Epithelial cell of esophagus (primary cell): ENCODE measurements at regions not wholly inside any gene's neighbourhood (a gene's known extent, or its start where the extent isn't known, plus 50 kb on each side); places are given as distances from the start of the nearest gene placed in this dataset.

Experiments used
- DNase-seq: peaks from one replicate; pipeline ENCODE4 v3.0.0; 2010; ENCODE audit warnings: low read depth
- H3K4me3 ChIP-seq: 2 replicates; pipeline ENCODE4 v1.5.1; 2011; ENCODE audit warnings: mild to moderate bottlenecking, low read length, control low read depth
- CTCF ChIP-seq: IDR thresholded peaks from 2 replicates; pipeline ENCODE4 v1.5.1; 2011; ENCODE audit warnings: low read depth, mild to moderate bottlenecking, low read length, control low read depth, inconsistent platforms; ENCODE audit not compliant: insufficient read depth; ENCODE audit errors: missing control alignments

- no peak for TF ChIP-seq CTCF
- DNase-seq, result no peak
- no peak overlapping the region for H3K4me3 ChIP-seq
These were observed 85.2 kb downstream of the HRH4 start for GRCh38 chr18:24545651-24546050.

DNA sequence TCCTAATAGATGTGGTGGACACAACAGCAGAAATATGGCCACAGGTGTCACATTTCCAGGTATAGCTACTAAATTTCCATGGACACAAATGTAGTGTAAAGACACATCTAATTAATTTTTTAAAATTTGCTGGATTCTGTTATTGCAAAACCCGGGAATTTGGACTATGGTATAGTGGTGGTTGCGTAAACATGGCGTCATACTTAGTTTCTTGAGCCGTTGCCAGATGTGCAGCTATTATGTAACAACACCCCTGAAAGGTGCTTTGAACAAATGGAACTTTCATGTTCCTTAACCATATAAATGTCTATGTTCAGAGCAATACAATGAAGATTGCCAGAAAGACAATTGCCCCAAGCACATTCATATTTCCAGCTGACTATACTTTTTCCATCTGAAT lies 85.9 kb downstream of the HRH4 start:
- peak; percentile 57 for DNase-seq
- H3K4me3 ChIP-seq, result no peak overlapping the region
- no peak for TF ChIP-seq CTCF

- no peak for DNase-seq
- no peak for TF ChIP-seq CTCF
- no peak overlapping the region for H3K4me3 ChIP-seq
These were observed 88.1 kb downstream of the HRH4 start for GRCh38 chr18:24548583-24548982.

DNA sequence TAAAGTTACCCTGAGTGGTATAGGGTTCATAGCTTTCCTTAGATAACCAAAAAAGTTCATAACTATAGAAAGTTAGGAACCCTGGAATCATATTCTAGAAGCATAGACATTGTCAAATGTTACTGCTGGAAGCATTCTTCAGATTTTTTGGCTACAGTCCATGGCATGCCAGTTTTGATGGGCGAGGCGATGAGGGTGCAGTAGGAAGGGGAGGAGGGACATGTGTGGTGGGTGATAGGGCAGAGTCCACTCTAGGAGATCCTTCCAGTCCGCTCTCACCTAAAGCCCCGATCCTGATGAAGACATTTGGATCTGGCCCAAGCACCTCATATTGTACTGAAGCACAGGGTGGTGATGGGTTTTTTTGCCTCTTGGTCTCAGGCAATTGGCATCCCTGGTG lies 91.8 kb downstream of the HRH4 start:
- TF ChIP-seq CTCF, result no peak
- no peak for DNase-seq
- H3K4me3 ChIP-seq, result no peak overlapping the region

GRCh38 chr18:24553571-24554285 lies 93.3 kb downstream of the HRH4 start:
- TF ChIP-seq CTCF, result no peak
- no peak overlapping the region for H3K4me3 ChIP-seq
- DNase-seq, result no peak

DNA sequence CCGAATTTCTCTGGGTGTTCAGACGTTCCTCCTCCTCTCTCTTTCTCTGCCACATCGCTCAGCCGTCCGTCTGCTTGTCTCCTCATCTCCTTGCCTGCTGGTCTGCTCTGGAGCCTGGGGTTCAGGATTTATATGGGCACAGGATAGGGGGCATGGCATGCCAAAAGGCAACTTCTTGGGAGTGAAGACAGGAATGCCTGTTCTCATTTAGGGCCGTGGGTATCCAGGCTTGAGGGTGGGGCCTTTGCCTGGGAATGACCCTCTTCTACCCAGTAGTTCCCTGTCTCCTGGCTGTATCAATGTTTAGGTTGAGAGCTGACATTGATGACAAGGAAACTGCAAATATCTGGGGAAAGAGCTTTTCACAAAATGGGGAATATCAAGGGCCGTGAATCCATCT lies 98.0 kb downstream of the HRH4 start:
- no peak for DNase-seq
- no peak overlapping the region for H3K4me3 ChIP-seq
- no peak for TF ChIP-seq CTCF

GRCh38 chr18:24559526-24559925 lies 99.1 kb downstream of the HRH4 start:
- no peak overlapping the region for H3K4me3 ChIP-seq
- TF ChIP-seq CTCF, result no peak
- no peak for DNase-seq
